K562 (cell line): ENCODE measurements at regions not wholly inside any gene's neighbourhood (a gene's known extent, or its start where the extent isn't known, plus 50 kb on each side); places are given as distances from the start of the nearest gene placed in this dataset.

ENCODE experiments used
- CHD2 ChIP-seq: IDR thresholded peaks from 2 replicates; pipeline ENCODE4 v1.6.1; 2011; ENCODE audit warnings: low read depth, low read length
- EP400 ChIP-seq: fragments of 450-650 bp; IDR thresholded peaks from 2 replicates; pipeline ENCODE4 v1.6.1; 2017; ENCODE audit warnings: antibody characterized with exemption, mild to moderate bottlenecking, moderate library complexity
- FOXP1 ChIP-seq: sonication (generic); formaldehyde crosslinking; IDR thresholded peaks from 2 replicates; pipeline ENCODE4 v1.8.0; 2022; ENCODE audit warnings: mild to moderate bottlenecking, missing genetic modification reagents
- GATAD2B ChIP-seq: fragments of 450-650 bp; IDR thresholded peaks from 2 replicates; pipeline ENCODE4 v1.6.1; 2017; ENCODE audit warnings: mild to moderate bottlenecking, borderline replicate concordance
- NR3C1 ChIP-seq: sonication (generic); formaldehyde crosslinking; IDR thresholded peaks from 2 replicates; pipeline ENCODE4 v1.8.1; 2022; ENCODE audit warnings: missing genetic modification reagents
- RFX5 ChIP-seq: IDR thresholded peaks from 2 replicates; pipeline ENCODE4 v1.6.1; 2011; ENCODE audit warnings: low read depth, mild to moderate bottlenecking, improper control_type of control experiment, low read length
- ZNF217 ChIP-seq: sonication (generic); formaldehyde crosslinking; IDR thresholded peaks from 2 replicates; pipeline ENCODE4 v1.8.0; 2022; ENCODE audit warnings: mild to moderate bottlenecking, missing genetic modification reagents
- TF ChIP-seq, protein P1 (sequence below), 3 experiments: IDR thresholded peaks in 2 of 3; conservative IDR thresholded peaks in 1 of 3; 2 replicates each; pipeline ENCODE4 v1.5.1; 2011 to 2012; ENCODE audit warnings: low read length in 3 of 3, mild to moderate bottlenecking in 3 of 3, control low read depth in 2 of 3, improper control_type of control experiment in 1 of 3, inconsistent platforms in 1 of 3, low read depth in 1 of 3, mixed read lengths in 1 of 3, moderate library complexity in 1 of 3; ENCODE audit not compliant: insufficient read depth in 2 of 3

DNA sequence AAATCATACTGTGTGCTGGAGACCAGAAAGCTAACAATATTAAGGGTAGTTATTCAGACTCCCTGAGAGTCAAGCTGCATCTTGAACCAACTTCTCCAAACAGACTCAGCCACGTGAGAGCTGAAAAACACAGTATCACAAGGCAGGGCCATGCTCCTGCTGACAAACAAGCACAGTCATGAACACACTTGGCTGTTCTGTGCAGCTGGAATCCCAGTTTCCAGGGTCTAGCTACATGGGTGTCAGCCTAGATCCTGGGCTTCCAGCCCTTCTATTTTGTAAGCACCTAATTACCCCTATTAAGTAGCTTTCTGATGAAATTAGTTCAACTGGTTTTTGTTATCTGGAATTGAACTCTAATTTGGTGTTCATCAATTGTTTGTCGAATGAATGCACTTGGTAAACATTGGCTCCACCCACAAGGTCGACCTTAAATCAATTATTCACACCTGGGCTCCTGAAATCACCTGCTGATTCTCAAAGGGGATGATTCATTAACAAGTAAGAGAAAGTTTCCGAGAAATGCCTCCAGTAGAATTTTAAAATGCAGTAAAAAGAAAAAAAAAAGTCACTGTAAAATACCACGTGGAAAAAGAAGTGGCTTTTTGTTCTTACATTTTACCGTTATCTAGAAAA lies 179.3 kb downstream of the ZC3H11B start:
- no peak for TF ChIP-seq EP400
- TF ChIP-seq CHD2, result no peak
- no peak for TF ChIP-seq GATAD2B
- no peak for TF ChIP-seq RFX5
- no peak for TF ChIP-seq NR3C1 (CRISPR knock-in tag)
- TF ChIP-seq ZNF217 (CRISPR knock-in tag), result no peak
- TF ChIP-seq, protein P1, sequence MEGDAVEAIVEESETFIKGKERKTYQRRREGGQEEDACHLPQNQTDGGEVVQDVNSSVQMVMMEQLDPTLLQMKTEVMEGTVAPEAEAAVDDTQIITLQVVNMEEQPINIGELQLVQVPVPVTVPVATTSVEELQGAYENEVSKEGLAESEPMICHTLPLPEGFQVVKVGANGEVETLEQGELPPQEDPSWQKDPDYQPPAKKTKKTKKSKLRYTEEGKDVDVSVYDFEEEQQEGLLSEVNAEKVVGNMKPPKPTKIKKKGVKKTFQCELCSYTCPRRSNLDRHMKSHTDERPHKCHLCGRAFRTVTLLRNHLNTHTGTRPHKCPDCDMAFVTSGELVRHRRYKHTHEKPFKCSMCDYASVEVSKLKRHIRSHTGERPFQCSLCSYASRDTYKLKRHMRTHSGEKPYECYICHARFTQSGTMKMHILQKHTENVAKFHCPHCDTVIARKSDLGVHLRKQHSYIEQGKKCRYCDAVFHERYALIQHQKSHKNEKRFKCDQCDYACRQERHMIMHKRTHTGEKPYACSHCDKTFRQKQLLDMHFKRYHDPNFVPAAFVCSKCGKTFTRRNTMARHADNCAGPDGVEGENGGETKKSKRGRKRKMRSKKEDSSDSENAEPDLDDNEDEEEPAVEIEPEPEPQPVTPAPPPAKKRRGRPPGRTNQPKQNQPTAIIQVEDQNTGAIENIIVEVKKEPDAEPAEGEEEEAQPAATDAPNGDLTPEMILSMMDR (IDR thresholded peaks at IDR 0.05 in 2 of 3, conservative IDR thresholded peaks at IDR 0.05 in 1 of 3; ENCODE audit: insufficient read depth in 2 of 3, low read depth in 1 of 3, low read length in 3 of 3), result no peak
- no peak for TF ChIP-seq FOXP1 (CRISPR knock-in tag)
